ENCODE measurements at regions not wholly inside any gene's neighbourhood (a gene's known extent, or its start where the extent isn't known, plus 50 kb on each side); places are given as distances from the start of the nearest gene placed in this dataset.

DNA sequence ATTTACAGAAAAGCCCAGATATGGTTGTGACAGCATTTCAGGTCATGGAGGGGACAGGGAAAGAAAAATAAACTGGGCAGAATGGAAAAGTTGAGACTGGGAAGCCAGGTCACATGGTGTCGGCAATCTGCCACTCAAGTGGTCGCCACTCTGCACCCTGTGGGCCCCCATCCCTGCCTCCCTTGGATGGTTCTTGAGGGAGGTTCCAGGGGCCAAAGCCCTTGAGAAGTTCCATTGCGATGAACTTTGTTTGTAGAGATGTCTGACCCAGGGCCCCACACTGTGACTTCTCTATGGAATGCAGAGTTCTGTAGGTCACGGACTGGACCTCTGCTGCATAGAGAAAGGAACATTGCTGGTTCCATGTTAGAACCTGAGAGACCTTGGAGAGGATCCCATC, 105.7 kb upstream of the SLC14A2 start:
- TF ChIP-seq, protein P1, sequence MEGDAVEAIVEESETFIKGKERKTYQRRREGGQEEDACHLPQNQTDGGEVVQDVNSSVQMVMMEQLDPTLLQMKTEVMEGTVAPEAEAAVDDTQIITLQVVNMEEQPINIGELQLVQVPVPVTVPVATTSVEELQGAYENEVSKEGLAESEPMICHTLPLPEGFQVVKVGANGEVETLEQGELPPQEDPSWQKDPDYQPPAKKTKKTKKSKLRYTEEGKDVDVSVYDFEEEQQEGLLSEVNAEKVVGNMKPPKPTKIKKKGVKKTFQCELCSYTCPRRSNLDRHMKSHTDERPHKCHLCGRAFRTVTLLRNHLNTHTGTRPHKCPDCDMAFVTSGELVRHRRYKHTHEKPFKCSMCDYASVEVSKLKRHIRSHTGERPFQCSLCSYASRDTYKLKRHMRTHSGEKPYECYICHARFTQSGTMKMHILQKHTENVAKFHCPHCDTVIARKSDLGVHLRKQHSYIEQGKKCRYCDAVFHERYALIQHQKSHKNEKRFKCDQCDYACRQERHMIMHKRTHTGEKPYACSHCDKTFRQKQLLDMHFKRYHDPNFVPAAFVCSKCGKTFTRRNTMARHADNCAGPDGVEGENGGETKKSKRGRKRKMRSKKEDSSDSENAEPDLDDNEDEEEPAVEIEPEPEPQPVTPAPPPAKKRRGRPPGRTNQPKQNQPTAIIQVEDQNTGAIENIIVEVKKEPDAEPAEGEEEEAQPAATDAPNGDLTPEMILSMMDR (IDR thresholded peaks at IDR 0.05): no peak
- TF ChIP-seq EZH2 (IDR thresholded peaks at IDR 0.05; ENCODE audit: borderline replicate concordance, insufficient read depth, low read depth, low read length, poor library complexity, severe bottlenecking): no peak
